Frontal cortex (tissue), 3 donors: ENCODE measurements at regions not wholly inside any gene's neighbourhood (a gene's known extent, or its start where the extent isn't known, plus 50 kb on each side); places are given as distances from the start of the nearest gene placed in this dataset.
"Not testable (repeated sequence)": the region's sequence is repeated elsewhere in the genome, so short reads cannot be mapped to it uniquely, and the experiment has no call there.

Source experiments
- DNase-seq, 2 donors: peaks; one replicate each; pipeline ENCODE4 v3.0.0; 2012; ENCODE audit warnings: low spot score in 2 of 2
- FAIRE-seq: peaks from 2 replicates; lab custom pipeline; 2012; peaks lifted over from hg19 to GRCh38; lab: Jason Lieb, UNC
- donor health status: control.
- donor health status: control.
- donor health status: control.

DNA sequence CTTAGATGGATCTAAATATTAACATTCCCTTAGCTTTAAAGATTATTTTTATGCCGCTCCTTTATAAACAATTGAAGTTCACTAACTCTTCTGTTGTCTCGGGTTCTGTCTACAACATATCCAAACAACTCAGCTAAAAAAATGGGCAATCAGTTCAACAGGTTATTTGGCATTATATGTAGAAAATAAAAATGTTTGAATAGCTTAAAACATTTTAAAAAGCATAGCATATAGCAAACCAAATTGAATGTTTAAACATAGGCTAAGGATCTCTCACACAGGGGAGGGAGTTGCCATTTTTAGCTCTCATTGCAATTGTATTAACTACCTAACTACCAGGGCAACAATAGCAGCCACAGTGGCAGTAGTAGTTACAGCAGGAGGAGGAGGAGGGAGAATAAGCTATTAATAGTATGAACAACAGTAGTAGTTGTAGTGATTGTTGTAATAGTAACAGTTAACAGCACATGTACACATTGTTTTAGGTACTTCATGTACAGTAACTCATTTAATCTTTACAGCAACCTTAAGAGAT lies 404.2 kb downstream of the KCNRG start:
- DNase-seq: no peak

DNA sequence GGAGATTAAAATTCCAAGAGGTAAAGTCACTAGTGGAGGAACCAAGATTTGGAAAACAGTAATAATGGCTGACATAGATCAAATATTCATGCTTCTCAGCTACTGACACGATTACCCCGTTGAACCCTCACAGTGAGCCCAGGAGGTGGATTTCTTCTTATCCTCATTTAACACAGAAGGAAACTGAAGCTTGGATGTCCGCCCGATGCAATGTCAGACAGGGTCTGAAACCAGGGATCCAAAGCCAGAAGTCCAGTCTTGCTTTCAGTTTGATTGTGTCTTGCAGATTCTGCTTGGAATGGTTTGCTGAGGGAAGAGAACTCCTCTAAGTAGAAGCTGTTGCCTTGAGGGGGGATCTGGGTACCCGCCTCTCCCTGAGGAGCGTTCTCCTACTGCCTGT lies 404.7 kb downstream of the KCNRG start:
- DNase-seq (no peak), FAIRE-seq (no peak)

More for the DNA sequence above, 404.2 kb downstream of the KCNRG start:
- FAIRE-seq: no peak

DNA sequence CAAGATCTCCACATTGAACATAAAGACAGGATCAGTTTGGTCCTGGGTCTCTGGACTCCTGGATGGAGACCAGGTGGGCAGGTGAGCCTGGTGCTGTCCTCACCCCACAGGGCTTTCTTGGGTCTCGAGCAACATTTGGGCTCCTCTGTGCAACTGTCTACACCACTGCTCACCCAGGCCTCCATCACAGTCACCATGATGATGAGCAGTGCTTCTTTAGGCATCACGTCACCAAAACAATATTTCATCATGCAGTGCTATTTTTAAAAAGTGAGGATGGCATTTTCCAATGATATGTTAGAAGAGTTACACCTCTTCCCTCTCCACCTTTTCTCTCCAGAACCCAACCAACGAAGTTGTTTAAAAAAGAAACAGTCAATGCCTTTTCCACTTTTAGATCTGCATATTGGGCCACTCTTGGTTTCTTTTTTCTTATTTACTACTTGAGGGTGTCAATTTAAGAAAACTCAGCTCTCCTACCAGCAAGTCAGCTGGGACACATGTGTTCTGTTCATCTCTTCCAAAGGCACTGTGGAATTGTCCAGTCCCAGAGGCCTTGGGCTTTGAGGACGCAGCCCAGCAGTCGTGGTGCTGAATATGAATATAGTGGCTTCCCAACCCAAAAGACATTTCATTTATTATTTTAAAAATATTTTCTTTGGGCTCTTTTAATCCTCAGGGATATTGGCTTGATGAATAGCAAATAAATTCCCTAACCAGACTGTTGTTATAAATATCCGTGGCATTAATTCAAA lies 405.7 kb downstream of the KCNRG start:
- FAIRE-seq (no peak), DNase-seq (no peak)

DNA sequence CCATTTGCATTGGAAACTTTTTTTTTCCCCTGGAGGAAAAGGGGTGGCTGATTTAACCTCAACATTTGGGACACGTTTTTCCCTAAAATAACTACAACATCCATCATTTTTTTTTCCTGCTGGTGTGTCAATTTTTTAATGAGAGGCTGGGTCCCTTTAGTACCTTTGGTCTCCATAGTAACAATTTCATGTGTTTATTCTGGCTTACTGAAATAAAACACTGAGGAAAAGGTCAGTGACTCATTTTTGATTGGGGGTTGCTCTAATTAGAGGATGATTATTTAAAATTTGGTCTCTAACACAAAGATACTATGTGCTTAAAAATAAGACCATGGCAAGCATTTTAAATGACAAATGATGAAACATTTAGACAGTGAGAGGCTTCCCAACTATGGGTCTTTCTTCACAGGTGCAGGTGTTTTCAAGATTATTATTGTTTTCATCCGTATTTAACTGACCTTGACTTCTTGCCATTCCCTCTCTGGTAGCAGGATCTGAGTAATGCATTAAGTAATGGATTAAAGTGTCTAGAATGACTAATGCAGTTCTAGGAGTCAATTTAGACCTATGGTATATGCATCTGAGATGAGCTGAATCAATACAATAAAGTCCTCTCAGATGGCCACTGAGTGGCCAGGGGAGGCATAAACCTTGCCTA lies 406.4 kb downstream of the KCNRG start:
- no peak for FAIRE-seq
- DNase-seq: no peak

DNA sequence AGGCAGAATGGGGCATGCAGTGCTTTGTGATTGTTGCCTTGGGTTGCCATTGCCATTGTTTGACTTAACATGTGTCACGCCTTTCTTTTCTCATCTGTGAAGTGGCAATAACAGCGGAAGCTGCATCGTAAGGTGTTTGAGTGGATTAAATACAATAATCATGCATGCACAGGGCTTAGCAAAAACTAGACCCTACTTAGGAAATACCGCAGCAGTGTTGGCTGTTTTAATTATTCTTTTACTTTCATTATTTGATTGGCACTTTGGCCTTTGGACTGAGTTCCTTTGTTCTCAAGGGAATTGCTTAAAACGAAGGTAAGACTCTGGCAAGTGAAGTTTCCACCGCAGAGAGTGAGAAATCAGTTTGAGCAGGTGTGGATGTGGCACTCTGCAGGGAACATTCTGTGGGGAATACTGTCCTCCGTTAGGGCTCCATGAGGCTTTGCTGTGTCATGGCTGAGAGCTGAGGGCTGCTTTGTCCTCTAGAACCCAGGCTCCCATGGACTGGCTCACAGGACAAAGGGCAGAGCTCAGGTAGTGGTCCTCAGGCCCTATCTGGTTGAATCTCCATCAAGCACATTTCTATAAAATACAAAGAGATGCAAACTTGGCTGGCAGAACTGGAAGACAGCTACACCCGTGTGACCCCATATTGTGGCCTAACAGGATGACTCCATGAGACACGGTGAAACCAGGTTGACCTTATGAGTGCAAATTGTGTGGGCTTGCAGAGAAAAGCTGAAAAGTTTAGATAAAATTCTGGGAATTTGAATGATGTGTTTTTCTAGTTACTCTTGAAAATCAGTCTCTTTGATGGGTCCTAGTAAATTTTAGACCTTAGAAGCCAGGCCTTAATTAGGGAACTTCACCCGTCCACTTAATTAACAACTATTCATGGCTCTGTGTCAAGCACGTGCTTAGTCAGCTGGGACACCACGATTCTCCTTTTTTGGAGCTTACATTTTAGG lies 407.2 kb downstream of the KCNRG start:
- DNase-seq: no peak
- FAIRE-seq: no peak

DNA sequence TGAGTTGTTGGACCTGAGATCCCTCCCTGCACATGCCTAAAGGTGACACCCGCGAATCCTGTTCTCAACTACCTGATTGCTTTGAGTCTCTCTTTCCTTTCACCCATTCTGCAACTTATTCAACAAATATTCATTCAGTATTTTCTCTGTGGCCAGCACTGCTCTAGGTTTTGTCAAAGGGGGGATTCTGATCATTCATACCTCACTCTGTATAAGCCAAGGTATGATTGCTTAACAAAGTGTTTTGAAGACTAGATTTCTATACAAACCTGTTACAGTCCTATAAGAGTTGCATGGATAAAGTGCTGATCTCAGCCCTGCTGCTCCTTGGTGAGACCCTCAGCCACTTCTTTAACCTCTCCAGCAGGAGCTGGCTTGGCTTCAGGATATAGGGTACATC lies 409.7 kb downstream of the KCNRG start:
- DNase-seq (no peak), FAIRE-seq (no peak)

DNA sequence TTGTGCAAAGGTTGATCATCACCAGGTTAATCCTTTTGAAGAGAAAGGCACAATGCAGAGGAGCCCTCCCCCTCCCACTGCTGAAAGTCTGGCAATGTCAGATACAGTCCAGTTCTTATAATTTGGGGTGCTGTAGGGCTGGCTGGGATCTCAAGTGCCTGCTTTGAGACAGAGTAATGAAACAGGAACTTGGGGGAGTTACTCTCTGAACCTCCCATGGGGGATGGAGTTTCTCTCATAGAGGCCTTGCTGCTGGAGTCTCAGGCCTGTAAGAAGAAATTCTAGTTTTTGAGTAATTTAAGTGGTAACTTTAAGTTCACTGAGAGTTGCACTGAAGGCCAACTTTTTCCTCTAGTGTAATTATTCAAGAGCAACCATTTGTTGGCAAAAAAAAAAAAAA lies 410.5 kb downstream of the KCNRG start:
- FAIRE-seq: no peak
- DNase-seq: no peak

DNA sequence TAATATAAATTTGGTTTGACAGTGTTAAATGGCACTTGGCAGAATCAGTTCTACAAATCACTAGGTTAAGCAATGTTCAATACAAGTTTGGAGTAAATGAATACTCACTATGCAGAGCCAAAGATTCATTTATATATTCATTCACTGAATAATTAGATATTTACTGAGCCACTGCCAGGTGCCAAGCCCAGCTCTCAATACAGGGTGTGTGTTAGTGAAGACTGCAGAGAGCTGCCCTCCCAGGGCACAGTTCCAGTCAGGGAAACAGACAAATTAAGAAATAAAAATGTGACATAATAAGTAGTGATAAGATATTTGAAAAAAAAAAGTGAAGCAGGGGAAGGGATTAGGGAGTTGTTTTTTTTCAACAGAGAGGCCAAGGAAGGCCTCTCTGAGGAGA lies 411.7 kb downstream of the KCNRG start:
- FAIRE-seq: no peak
- no peak for DNase-seq

DNA sequence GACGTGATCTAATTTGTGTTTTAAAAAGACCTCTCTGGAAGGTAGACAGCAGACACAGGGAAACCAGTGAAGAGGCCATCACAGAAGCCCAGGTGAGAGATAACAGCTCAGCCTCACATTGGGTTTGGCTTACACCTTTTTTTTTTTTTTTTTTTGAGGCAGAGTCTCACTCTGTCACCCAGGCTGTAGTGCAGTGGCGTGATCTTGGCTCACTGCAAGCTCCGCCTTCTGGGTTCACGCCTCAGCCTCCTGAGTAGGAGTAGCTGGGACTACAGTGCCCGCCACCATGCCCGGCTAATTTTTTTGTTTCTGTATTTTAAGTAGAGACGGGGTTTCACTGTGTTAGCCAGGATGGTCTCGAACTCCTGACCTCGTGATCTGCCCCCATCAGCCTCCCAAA lies 412.3 kb downstream of the KCNRG start:
- not testable (repeated sequence) for FAIRE-seq, DNase-seq

DNA sequence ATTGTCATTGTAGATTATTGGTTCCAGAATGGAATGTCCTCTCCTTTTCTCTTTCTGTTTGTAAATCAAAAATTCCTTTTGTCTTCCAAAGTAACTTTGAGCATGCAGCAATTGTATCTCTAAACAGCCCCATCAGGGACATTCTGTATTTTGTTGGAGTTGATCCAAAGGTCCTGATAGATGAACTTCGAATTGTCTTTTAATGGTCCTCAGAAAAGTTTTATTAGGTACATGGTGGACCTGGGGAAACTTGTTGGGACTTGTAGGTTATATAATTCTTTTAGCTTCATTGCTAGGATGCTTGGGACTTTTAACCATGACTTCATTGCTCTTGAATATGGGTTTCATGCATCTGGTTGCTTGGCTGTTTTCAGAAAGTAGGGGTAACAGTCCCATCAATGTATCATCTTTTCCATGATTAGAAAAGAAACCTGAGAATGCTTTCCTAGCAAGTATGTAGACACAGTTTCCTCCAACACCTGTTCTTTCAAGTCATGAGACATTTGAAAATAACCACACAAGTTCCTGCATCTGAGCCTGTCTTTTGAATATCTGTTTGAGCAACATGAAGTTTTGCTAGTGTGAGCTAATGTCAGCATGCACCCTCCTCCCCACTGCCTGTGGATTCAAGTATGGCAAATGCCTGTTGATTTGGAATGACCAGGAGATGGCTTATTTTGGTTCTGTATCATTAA lies 413.1 kb downstream of the KCNRG start:
- DNase-seq (no peak), FAIRE-seq (no peak)

DNA sequence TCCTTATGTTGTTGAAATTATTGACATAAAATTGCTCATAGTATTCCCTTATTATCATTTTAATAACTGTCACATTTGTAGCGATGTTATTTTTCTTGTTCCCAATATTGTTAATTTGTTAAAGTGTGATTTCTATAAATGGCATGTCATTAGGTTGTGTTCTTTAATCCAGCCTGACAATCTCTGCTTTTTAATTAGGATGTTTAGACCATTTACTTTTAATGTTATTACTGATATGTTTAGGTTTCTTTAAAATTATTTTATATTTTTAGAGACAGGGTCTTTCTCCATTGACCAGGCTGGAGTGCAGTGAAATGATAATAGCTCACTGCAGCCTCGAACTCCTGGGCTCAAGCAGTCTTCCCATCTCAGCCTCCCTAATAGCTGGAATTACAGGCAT lies 408.5 kb downstream of the DLEU7 start:
- FAIRE-seq (no peak), DNase-seq (no peak)

DNA sequence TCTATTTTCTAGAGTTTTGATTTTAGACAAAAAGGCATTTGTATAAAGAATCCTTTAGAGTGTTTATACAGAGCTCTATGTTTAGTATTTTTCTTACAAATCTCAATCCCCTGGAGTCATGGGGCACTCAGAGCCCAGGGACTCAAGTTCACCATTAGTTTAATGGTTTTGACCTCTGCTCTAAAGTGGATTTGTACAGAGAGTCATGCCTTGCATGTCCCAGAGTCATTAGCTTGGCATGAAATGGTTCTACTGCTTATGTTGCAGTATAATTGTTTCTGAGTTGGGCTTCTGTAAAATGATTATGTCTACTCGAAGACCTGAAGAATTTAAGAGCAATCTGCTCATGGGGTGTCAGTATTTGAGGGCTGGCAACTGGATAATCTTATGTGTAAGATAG lies 406.2 kb downstream of the DLEU7 start:
- FAIRE-seq: no peak
- no peak for DNase-seq

DNA sequence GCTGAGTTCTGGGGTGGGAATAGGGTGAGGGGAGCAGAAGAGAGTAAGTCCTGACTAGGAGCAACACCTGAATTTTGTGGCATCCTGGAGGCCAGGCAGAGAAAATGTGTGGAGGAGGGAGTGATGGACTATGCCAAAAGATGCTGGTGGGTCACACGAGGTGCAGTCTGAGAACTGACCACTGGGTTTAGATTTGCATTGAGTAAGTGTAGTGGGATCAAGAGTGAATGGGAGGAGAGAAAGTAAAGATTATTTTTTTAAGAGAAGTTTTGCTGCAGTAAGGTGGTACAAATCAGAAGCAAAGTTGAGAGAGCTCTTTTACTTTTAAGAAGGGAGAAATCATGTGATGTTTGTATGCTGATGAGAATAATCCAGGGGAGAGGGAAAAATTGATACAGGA lies 405.1 kb downstream of the DLEU7 start:
- FAIRE-seq (no peak), DNase-seq (no peak)

DNA sequence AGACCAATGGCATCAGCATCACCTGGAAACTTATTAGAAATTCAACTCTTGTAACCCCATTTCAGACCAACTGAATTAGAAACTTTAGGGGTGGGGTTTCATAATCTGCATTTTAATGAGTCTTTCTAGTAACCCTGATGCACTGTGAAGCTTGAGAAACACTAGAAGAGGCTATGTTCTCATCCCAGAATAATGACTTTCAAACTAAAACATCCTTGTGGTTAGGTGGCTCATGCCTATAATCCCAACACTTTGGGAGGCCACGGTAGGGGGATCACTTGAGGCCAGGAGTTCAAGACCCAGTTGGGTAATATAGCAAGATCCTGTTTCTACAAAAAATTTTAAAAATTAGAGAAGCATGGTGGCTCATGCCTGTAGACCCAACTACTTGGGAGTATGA lies 402.4 kb downstream of the DLEU7 start:
- DNase-seq (no peak), FAIRE-seq (no peak)

DNA sequence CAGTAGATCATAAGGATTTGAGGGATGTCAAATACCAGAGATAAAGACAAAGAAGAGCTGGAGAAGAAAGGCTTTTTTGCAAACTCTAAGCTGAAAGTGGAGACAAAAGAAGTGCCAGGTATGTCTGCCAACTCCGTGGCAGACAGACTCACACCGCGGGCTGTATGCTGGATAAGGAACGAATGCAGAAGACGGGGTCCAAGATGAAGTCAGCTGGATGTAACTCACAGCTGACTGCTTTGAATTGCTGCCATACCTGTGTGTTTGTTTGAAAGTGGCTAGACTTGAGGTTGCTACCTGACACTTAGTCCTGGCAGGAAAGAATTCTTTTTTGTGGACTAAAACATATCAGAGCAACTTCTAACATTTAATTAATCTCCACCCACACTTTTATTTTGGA lies 398.8 kb downstream of the DLEU7 start:
- DNase-seq: no peak
- no peak for FAIRE-seq

DNA sequence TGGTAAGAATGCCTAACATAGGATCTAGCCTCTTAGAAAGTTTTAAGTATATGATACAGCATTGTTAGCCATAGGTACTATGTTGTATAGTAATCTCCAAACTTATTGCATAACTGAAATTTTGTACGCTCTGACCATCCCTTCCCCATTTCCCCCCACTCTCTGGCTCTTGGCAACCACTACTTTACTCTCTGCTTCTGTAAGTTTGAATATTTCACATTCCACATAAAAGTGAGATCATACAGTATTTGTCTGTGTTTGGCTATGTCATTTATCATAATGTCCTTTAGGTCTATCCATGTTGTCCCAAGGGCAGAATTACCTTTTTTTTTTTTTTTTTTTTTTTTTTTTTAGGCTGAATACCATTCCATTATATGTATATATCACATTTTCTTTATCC lies 396.9 kb downstream of the DLEU7 start:
- DNase-seq (no peak), FAIRE-seq (no peak)

DNA sequence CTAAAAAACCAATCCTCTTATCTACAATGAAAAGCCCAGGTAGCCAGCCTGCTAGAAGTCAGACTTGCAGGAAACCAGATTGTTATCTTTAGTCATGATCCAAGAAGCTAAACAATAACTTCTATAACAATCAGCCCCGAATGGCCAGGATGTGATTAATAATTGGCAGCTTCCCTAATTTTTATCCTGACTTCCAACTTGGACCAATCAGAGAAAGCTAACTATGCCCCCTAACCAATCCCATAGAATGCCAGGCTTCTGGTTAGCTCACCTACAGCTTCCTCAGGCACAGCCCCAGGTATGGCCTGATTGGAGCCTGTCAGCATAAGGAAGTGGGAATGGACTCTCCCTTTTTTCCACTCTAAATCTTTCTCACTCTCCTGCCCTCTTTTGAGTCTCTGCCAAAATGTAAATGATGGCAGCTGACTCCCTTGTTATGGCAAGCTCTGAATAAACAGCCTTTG lies 394.9 kb downstream of the DLEU7 start:
- no peak for FAIRE-seq
- no peak for DNase-seq

DNA sequence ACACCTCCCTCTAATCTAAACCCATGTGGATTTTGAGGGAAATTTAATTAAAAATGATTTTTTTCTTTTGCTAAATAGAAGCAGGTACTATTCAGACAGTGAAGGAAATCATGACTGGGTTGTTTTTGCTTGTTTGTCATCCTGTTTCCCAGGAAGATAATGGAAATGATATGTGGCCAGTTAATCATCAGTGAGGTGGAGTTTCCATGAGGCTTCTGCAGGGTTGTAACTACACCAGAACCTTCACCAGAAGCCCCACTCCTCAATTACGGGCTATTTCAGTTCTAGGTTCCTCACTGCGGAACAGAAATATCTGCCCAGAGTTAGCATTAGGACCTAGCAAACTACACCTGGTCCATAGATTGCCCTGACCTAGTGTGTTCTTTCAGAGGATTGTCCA lies 394.0 kb downstream of the DLEU7 start:
- FAIRE-seq: no peak
- no peak for DNase-seq

DNA sequence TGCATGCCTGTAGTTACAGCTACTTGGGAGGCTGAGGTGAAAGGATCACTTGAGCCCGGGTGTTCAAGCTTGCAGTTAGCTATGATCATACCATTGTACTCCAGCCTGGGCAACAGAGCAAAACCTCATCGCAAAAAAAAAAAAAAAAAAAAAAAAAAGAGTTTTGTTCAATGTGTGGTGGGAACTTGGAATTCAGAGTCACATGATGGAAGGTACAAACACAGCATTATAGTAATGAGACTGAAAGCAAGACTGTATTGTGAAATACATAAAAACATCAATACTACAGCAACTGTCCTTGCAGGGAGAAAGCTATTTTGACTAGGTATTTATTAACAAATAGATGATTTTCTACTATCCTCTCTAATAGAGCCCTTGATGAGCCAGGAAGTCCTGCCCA lies 393.2 kb downstream of the DLEU7 start:
- DNase-seq (no peak), FAIRE-seq (no peak)

DNA sequence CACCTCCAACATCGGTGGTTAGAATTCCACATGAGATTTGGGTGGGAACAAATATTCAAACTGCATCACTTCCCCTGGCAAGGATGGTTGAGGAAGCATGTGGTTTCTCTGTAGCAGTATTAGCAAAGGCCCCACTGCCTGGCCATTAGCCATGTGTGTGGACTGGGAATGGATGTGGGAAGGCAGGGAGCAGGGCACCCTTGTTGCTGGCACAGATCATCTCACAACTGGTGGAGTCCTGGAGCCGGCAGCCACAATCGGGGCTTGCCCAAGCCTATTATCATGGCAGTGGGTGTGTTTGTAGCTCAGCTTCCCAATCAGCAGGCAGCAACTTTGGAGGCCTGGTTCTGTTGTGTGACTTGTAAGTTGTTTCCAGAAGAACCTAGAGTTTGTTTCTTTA lies 391.9 kb downstream of the DLEU7 start:
- no peak for DNase-seq
- FAIRE-seq: no peak
